HFFc6 (cell line): ENCODE measurements at regions not wholly inside any gene's neighbourhood (a gene's known extent, or its start where the extent isn't known, plus 50 kb on each side); places are given as distances from the start of the nearest gene placed in this dataset.

ENCODE experiments used
- DNase-seq: peaks from one replicate; pipeline ENCODE4 v3.0.0-alpha.2; 2018
- H3K27ac Mint-ChIP-seq: 2 replicates; pipeline ENCODE4 v1.8.0; 2020; ENCODE audit warnings: mild to moderate bottlenecking, mixed read lengths
- H3K27me3 Mint-ChIP-seq: 2 replicates; pipeline ENCODE4 v1.8.0; 2021; ENCODE audit warnings: mild to moderate bottlenecking, moderate library complexity, mixed read lengths; ENCODE audit not compliant: insufficient read depth
- H3K36me3 Mint-ChIP-seq: 2 replicates; pipeline ENCODE4 v1.8.0; 2021; ENCODE audit warnings: low read depth, mixed read lengths
- H3K4me1 Mint-ChIP-seq: 2 replicates; pipeline ENCODE4 v1.8.0; 2020; ENCODE audit warnings: low read depth, mixed read lengths
- H3K4me3 Mint-ChIP-seq: 2 replicates; pipeline ENCODE4 v1.8.0; 2020; ENCODE audit warnings: mild to moderate bottlenecking, moderate library complexity, mixed read lengths
- H3K9me3 Mint-ChIP-seq: 2 replicates; pipeline ENCODE4 v1.8.0; 2020; ENCODE audit warnings: mild to moderate bottlenecking, mixed read lengths
- TF ChIP-seq, protein P1 (sequence below): fragments of 200-600 bp; sonication (generic); IDR thresholded peaks from 2 replicates; pipeline ENCODE4 v1.5.0; 2021; ENCODE audit warnings: antibody characterized with exemption, mild to moderate bottlenecking

DNA sequence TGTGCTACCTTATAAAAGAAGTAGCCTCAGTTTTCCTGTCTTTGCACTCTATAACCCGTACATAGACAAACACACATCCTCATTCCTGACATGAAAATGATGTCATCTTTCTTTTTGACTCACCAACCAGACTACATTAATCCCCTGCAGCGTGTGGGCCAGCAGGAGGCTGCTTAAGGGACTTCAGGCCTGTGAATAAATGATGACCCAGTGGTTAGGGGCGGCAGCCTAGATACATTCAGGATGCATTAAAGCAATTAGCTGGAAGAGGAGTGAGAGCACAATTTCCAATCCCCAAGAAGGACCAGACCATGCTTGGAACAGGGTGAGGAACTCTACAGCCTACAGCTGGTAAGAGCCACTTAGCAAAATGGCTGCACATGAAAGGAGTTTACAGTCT lies 57.3 kb upstream of the KLF7 start:
- Mint-ChIP-seq H3K4me3 (no peak overlapping the region), H3K27ac (no peak overlapping the region), H3K9me3 (no peaks in the 10 kb centered on the region), H3K27me3 (peaks cover 1% of the 10 kb centered on the region; the same call in 1 of the 2 replicates), H3K36me3 (no peaks in the 10 kb centered on the region), H3K4me1 (peaks cover 51% of the 10 kb centered on the region)
- peak; percentile 62 for DNase-seq
- TF ChIP-seq, protein P1, sequence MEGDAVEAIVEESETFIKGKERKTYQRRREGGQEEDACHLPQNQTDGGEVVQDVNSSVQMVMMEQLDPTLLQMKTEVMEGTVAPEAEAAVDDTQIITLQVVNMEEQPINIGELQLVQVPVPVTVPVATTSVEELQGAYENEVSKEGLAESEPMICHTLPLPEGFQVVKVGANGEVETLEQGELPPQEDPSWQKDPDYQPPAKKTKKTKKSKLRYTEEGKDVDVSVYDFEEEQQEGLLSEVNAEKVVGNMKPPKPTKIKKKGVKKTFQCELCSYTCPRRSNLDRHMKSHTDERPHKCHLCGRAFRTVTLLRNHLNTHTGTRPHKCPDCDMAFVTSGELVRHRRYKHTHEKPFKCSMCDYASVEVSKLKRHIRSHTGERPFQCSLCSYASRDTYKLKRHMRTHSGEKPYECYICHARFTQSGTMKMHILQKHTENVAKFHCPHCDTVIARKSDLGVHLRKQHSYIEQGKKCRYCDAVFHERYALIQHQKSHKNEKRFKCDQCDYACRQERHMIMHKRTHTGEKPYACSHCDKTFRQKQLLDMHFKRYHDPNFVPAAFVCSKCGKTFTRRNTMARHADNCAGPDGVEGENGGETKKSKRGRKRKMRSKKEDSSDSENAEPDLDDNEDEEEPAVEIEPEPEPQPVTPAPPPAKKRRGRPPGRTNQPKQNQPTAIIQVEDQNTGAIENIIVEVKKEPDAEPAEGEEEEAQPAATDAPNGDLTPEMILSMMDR, result peak; percentile 39; the same call in 1 of the 2 replicates

DNA sequence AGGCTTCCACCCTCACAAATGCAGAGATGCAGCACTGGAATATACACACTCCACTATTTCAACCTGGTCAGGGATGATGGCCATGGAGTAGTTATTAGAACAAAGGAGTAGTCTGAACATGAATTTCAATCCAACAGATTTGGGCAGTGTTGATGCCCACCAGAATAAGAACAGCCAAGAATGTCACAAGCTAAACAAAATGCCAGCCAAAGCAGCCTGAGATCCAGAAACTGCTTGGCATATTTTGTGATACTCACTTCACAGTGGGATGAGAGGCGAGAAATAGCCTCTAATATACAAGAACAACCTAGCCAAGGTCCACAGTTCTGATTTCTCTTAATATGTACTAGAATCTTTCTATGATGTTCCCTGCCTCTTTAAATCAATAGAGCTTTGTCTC lies 58.6 kb upstream of the KLF7 start:
- Mint-ChIP-seq H3K27me3 (peaks cover 2% of the 10 kb centered on the region; the same call in 1 of the 2 replicates), H3K4me3 (no peak overlapping the region), H3K9me3 (no peaks in the 10 kb centered on the region), H3K27ac (no peak overlapping the region), H3K4me1 (peaks cover 60% of the 10 kb centered on the region), H3K36me3 (no peaks in the 10 kb centered on the region)
- DNase-seq, result no peak
- TF ChIP-seq, protein P1, result no peak

DNA sequence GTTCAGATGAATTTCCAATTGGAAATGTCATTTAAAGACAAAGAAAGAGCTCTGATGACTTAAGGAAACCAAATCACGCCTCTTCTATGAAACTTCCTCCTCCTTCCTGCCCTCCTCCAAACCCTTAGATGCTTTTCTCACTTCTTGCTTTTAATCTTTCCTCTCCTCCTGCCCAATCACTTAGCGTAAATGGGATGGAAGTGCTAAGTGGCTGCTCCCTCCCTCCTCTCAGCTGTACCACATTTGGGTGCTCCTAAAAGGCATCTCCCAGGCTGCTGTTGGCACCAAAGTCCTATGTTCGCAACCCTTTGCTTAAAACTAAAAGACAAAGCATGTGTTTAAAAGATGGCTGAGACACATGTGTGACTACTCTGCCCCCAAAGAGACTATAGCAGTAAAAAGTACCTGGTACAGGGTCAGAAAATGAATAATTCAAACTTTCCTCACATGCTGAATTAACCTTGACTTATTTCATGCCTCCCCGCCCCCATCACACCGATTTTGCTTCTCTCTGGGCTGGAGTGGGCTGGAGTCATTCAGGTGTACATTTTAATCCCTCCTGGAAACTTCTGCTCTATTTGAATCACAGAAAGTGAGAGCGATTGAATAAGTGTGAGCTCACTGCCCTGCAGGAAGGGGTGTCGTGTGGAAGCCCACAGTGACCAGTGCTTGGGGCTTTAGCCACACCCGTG lies 59.2 kb upstream of the KLF7 start:
- TF ChIP-seq, protein P1, result no peak
- peaks cover 59% of the 10 kb centered on the region for H3K4me1 Mint-ChIP-seq
- H3K4me3 Mint-ChIP-seq, result no peak overlapping the region
- H3K36me3 Mint-ChIP-seq, result no peaks in the 10 kb centered on the region
- H3K9me3 Mint-ChIP-seq, result no peaks in the 10 kb centered on the region
- peaks cover 2% of the 10 kb centered on the region; the same call in 1 of the 2 replicates for H3K27me3 Mint-ChIP-seq
- DNase-seq, result no peak
- H3K27ac Mint-ChIP-seq, result no peak overlapping the region; the same call in 1 of the 2 replicates

DNA sequence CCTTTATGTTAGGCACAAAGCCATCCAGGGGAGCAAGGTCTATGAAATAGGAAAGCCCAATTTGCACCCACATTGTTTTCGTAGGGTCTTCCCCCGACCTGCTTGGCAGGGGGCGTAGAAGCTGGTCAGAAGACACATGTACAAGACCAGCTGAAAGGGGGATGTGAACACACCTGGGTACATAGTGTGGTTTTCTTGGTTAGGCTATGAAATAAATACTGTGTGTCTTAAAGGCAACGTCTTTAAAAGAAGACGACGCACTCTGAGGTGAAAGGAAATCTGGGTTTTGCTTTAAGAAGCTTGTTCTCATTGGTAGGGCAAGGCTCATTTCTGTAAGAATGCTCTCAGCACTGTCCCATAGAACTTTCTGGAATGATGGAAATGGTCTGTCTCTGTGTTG lies 60.0 kb upstream of the KLF7 start:
- peaks cover 60% of the 10 kb centered on the region for H3K4me1 Mint-ChIP-seq
- no peaks in the 10 kb centered on the region for H3K36me3 Mint-ChIP-seq
- TF ChIP-seq, protein P1, result no peak
- H3K4me3 Mint-ChIP-seq, result no peak overlapping the region
- H3K27ac Mint-ChIP-seq, result no peak overlapping the region
- DNase-seq, result no peak
- peaks cover 2% of the 10 kb centered on the region; the same call in 1 of the 2 replicates for H3K27me3 Mint-ChIP-seq
- no peaks in the 10 kb centered on the region for H3K9me3 Mint-ChIP-seq

DNA sequence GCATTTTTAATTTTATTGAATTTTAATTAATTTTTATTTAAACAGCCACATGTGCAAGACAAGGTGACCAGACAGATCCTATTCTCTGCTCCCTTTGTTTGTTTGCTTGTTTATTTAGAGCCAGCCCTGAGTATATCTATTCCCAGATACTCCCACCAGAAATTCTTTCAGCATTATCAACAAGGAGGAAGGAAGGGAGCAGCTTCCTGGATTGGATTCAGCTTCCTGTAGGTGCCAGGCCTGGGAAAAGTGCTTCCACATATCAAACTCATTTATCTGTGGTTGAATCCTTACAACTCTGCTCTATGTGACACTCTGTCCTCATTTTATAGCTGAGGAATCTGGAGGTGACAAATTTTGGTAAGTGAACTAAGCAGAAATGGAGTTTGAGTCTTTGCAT lies 60.5 kb upstream of the KLF7 start:
- TF ChIP-seq, protein P1, result no peak
- H3K9me3 Mint-ChIP-seq, result no peaks in the 10 kb centered on the region
- no peak overlapping the region for H3K4me3 Mint-ChIP-seq
- H3K27me3 Mint-ChIP-seq, result peaks cover 2% of the 10 kb centered on the region; the same call in 1 of the 2 replicates
- H3K27ac Mint-ChIP-seq, result 0 out of 2 replicates have a peak overlapping the region, but pooled peaks have one; percentile 6
- peaks cover 65% of the 10 kb centered on the region for H3K4me1 Mint-ChIP-seq
- no peaks in the 10 kb centered on the region for H3K36me3 Mint-ChIP-seq
- no peak for DNase-seq
